GM23338 (cell line): ENCODE measurements at regions not wholly inside any gene's neighbourhood (a gene's known extent, or its start where the extent isn't known, plus 50 kb on each side); places are given as distances from the start of the nearest gene placed in this dataset.
A peak's percentile ranks its signal among the peaks of the same experiment; 100 is the strongest.

Experiments
- ATAC-seq: fragments of 200-7000 bp; cut with Tn5 transposase; 3 replicates; pipeline ENCODE4 v1.9.1; 2020
- DNase-seq: peaks from one replicate; pipeline ENCODE4 v3.0.0-alpha.2; 2015; ENCODE audit warnings: low spot score
- H2AFZ ChIP-seq: fragments of 200-600 bp; sonication (generic); 2 replicates; pipeline ENCODE4 v1.8.0; 2016; ENCODE audit warnings: antibody characterized with exemption, mild to moderate bottlenecking, moderate library complexity
- H3F3A ChIP-seq: fragments of 200-600 bp; sonication (generic); replicated peaks from 2 replicates; pipeline ENCODE4 v1.8.0; 2017; ENCODE audit warnings: antibody characterized with exemption, mixed run types, low read depth
- H3K27ac ChIP-seq: fragments of 200-600 bp; sonication (generic); 2 replicates; pipeline ENCODE4 v1.6.1; 2016; ENCODE audit warnings: low read depth
- H3K27me3 ChIP-seq: fragments of 200-600 bp; sonication (generic); 2 replicates; pipeline ENCODE4 v1.8.0; 2016; ENCODE audit warnings: mild to moderate bottlenecking, mixed run types, moderate library complexity; ENCODE audit not compliant: insufficient read depth
- H3K36me3 ChIP-seq: fragments of 200-600 bp; sonication (generic); 2 replicates; pipeline ENCODE4 v1.8.0; 2016; ENCODE audit warnings: mild to moderate bottlenecking; ENCODE audit not compliant: insufficient read depth
- H3K4me1 ChIP-seq: fragments of 200-600 bp; sonication (generic); 2 replicates; pipeline ENCODE4 v1.8.0; 2016; ENCODE audit warnings: mild to moderate bottlenecking, moderate library complexity; ENCODE audit not compliant: insufficient read depth
- H3K4me2 ChIP-seq: fragments of 200-600 bp; sonication (generic); 2 replicates; pipeline ENCODE4 v1.7.1; 2017; ENCODE audit warnings: mixed run types
- H3K4me3 ChIP-seq: fragments of 200-600 bp; sonication (generic); 2 replicates; pipeline ENCODE4 v1.6.1; 2016; ENCODE audit warnings: mixed run types
- H3K79me2 ChIP-seq: fragments of 200-600 bp; sonication (generic); replicated peaks from 2 replicates; pipeline ENCODE4 v1.8.0; 2017; ENCODE audit warnings: mild to moderate bottlenecking; ENCODE audit not compliant: insufficient read depth
- H3K9me2 ChIP-seq: fragments of 200-600 bp; sonication (generic); 2 replicates; pipeline ENCODE4 v1.8.0; 2017; ENCODE audit not compliant: insufficient read depth
- H4K20me1 ChIP-seq: fragments of 200-600 bp; sonication (generic); replicated peaks from 2 replicates; pipeline ENCODE4 v1.8.0; 2017; ENCODE audit warnings: mild to moderate bottlenecking; ENCODE audit not compliant: insufficient read depth
- H3K27ac Mint-ChIP-seq: 2 replicates; pipeline ENCODE4 v1.8.0; 2020; ENCODE audit warnings: inconsistent platforms, mild to moderate bottlenecking, moderate library complexity, mixed read lengths
- H3K27me3 Mint-ChIP-seq: 3 replicates; pipeline ENCODE4 v1.8.0; 2022; ENCODE audit warnings: low read depth, mild to moderate bottlenecking, moderate library complexity, mixed read lengths, inconsistent platforms; ENCODE audit not compliant: insufficient read depth, poor library complexity
- H3K36me3 Mint-ChIP-seq: 3 replicates; pipeline ENCODE4 v1.8.0; 2021; ENCODE audit warnings: low read depth, mild to moderate bottlenecking, inconsistent platforms, moderate library complexity, mixed read lengths
- H3K4me1 Mint-ChIP-seq: 3 replicates; pipeline ENCODE4 v1.8.0; 2020; ENCODE audit warnings: mild to moderate bottlenecking, inconsistent platforms, mixed read lengths
- H3K4me3 Mint-ChIP-seq: 3 replicates; pipeline ENCODE4 v1.8.0; 2021; ENCODE audit warnings: moderate library complexity, mild to moderate bottlenecking, inconsistent platforms, mixed read lengths
- H3K9me3 Mint-ChIP-seq: 3 replicates; pipeline ENCODE4 v1.8.0; 2020; ENCODE audit warnings: moderate library complexity, mild to moderate bottlenecking, inconsistent platforms, mixed read lengths
- CTCF ChIP-seq, 2 experiments: fragments of 200-600 bp in 1 of 2; sonication (generic) in 1 of 2; conservative IDR thresholded peaks; 2 replicates each; pipeline versions ENCODE4 v1.5.1 to v1.6.1; 2016 to 2017; ENCODE audit warnings: antibody characterized with exemption in 2 of 2, low read depth in 2 of 2, mild to moderate bottlenecking in 2 of 2, moderate library complexity in 1 of 2
- EZH2 ChIP-seq: fragments of 200-600 bp; sonication (generic); IDR thresholded peaks from one replicate; pipeline ENCODE4 v1.8.0; 2017; ENCODE audit warnings: antibody characterized with exemption, mild to moderate bottlenecking, low read depth; ENCODE audit not compliant: unreplicated experiment
- JUNB ChIP-seq: IDR thresholded peaks from one replicate; pipeline ENCODE4 v1.6.1; 2016; ENCODE audit warnings: antibody characterized with exemption; ENCODE audit not compliant: unreplicated experiment
- NANOG ChIP-seq: IDR thresholded peaks from 2 replicates; pipeline ENCODE4 v1.6.1; 2016; ENCODE audit warnings: antibody characterized with exemption, borderline replicate concordance
- POLR2AphosphoS5 ChIP-seq: IDR thresholded peaks from 2 replicates; pipeline ENCODE4 v1.6.1; 2016; ENCODE audit warnings: antibody characterized with exemption, low read depth
- ZNF114 ChIP-seq: fragments of 250-450 bp; sonication (Bioruptor Pico); IDR thresholded peaks from 2 replicates; pipeline ENCODE4 v1.5.0; 2020; ENCODE audit warnings: mild to moderate bottlenecking, moderate library complexity
- ZNF331 ChIP-seq: fragments of 250-450 bp; sonication (Bioruptor Pico); IDR thresholded peaks from 2 replicates; pipeline ENCODE4 v1.5.0; 2020; ENCODE audit warnings: low read depth, mild to moderate bottlenecking, moderate library complexity
- TF ChIP-seq, protein P1 (sequence below): fragments of 250-450 bp; sonication (Bioruptor Pico); IDR thresholded peaks from 2 replicates; pipeline ENCODE4 v1.5.0; 2020; ENCODE audit warnings: mild to moderate bottlenecking, moderate library complexity

- no peak for TF ChIP-seq ZNF114
- TF ChIP-seq NANOG, result no peak
- no peak for TF ChIP-seq JUNB
- TF ChIP-seq ZNF331, result no peak
- TF ChIP-seq, protein P1, sequence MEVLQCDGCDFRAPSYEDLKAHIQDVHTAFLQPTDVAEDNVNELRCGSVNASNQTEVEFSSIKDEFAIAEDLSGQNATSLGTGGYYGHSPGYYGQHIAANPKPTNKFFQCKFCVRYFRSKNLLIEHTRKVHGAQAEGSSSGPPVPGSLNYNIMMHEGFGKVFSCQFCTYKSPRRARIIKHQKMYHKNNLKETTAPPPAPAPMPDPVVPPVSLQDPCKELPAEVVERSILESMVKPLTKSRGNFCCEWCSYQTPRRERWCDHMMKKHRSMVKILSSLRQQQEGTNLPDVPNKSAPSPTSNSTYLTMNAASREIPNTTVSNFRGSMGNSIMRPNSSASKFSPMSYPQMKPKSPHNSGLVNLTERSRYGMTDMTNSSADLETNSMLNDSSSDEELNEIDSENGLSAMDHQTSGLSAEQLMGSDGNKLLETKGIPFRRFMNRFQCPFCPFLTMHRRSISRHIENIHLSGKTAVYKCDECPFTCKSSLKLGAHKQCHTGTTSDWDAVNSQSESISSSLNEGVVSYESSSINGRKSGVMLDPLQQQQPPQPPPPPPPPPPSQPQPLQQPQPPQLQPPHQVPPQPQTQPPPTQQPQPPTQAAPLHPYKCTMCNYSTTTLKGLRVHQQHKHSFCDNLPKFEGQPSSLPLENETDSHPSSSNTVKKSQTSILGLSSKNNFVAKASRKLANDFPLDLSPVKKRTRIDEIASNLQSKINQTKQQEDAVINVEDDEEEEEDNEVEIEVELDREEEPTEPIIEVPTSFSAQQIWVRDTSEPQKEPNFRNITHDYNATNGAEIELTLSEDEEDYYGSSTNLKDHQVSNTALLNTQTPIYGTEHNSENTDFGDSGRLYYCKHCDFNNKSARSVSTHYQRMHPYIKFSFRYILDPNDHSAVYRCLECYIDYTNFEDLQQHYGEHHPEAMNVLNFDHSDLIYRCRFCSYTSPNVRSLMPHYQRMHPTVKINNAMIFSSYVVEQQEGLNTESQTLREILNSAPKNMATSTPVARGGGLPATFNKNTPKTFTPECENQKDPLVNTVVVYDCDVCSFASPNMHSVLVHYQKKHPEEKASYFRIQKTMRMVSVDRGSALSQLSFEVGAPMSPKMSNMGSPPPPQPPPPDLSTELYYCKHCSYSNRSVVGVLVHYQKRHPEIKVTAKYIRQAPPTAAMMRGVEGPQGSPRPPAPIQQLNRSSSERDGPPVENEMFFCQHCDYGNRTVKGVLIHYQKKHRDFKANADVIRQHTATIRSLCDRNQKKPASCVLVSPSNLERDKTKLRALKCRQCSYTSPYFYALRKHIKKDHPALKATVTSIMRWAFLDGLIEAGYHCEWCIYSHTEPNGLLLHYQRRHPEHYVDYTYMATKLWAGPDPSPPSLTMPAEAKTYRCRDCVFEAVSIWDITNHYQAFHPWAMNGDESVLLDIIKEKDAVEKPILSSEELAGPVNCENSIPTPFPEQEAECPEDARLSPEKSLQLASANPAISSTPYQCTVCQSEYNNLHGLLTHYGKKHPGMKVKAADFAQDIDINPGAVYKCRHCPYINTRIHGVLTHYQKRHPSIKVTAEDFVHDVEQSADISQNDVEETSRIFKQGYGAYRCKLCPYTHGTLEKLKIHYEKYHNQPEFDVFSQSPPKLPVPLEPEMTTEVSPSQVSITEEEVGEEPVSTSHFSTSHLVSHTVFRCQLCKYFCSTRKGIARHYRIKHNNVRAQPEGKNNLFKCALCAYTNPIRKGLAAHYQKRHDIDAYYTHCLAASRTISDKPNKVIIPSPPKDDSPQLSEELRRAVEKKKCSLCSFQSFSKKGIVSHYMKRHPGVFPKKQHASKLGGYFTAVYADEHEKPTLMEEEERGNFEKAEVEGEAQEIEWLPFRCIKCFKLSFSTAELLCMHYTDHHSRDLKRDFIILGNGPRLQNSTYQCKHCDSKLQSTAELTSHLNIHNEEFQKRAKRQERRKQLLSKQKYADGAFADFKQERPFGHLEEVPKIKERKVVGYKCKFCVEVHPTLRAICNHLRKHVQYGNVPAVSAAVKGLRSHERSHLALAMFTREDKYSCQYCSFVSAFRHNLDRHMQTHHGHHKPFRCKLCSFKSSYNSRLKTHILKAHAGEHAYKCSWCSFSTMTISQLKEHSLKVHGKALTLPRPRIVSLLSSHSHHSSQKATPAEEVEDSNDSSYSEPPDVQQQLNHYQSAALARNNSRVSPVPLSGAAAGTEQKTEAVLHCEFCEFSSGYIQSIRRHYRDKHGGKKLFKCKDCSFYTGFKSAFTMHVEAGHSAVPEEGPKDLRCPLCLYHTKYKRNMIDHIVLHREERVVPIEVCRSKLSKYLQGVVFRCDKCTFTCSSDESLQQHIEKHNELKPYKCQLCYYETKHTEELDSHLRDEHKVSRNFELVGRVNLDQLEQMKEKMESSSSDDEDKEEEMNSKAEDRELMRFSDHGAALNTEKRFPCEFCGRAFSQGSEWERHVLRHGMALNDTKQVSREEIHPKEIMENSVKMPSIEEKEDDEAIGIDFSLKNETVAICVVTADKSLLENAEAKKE (CRISPR knock-in tag), result no peak
These were observed 771.0 kb upstream of the CDH7 start (continued) for GRCh38 chr18:64979791-64980190.

- Histone ChIP-seq H3K27ac (no peak overlapping the region), H3K4me1 (no peaks in the 10 kb centered on the region), H3K27me3 (no peaks in the 10 kb centered on the region), H2AFZ (no peak overlapping the region), H3F3A (no peaks in the 10 kb centered on the region), H3K36me3 (no peaks in the 10 kb centered on the region), H3K9me2 (no peaks in the 10 kb centered on the region), H3K4me3 (no peak overlapping the region), H3K79me2 (no peaks in the 10 kb centered on the region), H4K20me1 (no peaks in the 10 kb centered on the region), H3K4me2 (no peak overlapping the region)
- ATAC-seq (no peak), DNase-seq (peak; percentile 33)
- Mint-ChIP-seq H3K4me1 (peaks cover 6% of the 10 kb centered on the region; the same call in 2 of the 3 replicates), H3K27me3 (no peaks in the 10 kb centered on the region), H3K27ac (no peak overlapping the region), H3K4me3 (no peak overlapping the region), H3K36me3 (no peaks in the 10 kb centered on the region), H3K9me3 (no peaks in the 10 kb centered on the region)
- TF ChIP-seq NANOG (no peak), CTCF (conservative IDR thresholded peaks at IDR 0.05; ENCODE audit: low read depth in 2 of 2) (no peak), EZH2 (no peak), POLR2AphosphoS5 (no peak), JUNB (no peak)
These were observed 776.3 kb upstream of the CDH7 start for GRCh38 chr18:64974391-64975125.
